ENCODE measurements at regions not wholly inside any gene's neighbourhood (a gene's known extent, or its start where the extent isn't known, plus 50 kb on each side); places are given as distances from the start of the nearest gene placed in this dataset.

- no peak for ATAC-seq
- TF ChIP-seq CTCF (IDR thresholded peaks at IDR 0.05), result no peak
- Histone ChIP-seq H3K4me1 (no peaks in the 10 kb centered on the region), H3K4me3 (no peak overlapping the region), H3K9me3 (no peaks in the 10 kb centered on the region), H3K27ac (no peak overlapping the region), H3K36me3 (no peaks in the 10 kb centered on the region), H3K27me3 (ENCODE audit: low read depth) (no peaks in the 10 kb centered on the region)
- intact Hi-C loops (cut with DNase I), result no loop called here
- DNase-seq, result no peak
Observed at GRCh38 chr5:133691448-133691847, 79.1 kb upstream of the FSTL4 start.

GRCh38 chr5:133690746-133691145, 78.4 kb upstream of the FSTL4 start:
- Histone ChIP-seq H3K9me3 (no peaks in the 10 kb centered on the region), H3K36me3 (no peaks in the 10 kb centered on the region), H3K27me3 (ENCODE audit: low read depth) (peaks cover 3% of the 10 kb centered on the region), H3K4me3 (no peak overlapping the region), H3K4me1 (no peaks in the 10 kb centered on the region), H3K27ac (no peak overlapping the region)
- DNase-seq, result no peak
- intact Hi-C loops (cut with DNase I), result no loop called here
- no peak for ATAC-seq
- no peak for TF ChIP-seq CTCF (IDR thresholded peaks at IDR 0.05)

GRCh38 chr5:133688391-133688790, 76.0 kb upstream of the FSTL4 start:
- ATAC-seq, result no peak
- H3K27ac ChIP-seq, result no peak overlapping the region
- TF ChIP-seq CTCF (IDR thresholded peaks at IDR 0.05), result no peak
- H3K4me1 ChIP-seq, result no peaks in the 10 kb centered on the region
- no peaks in the 10 kb centered on the region for H3K36me3 ChIP-seq
- intact Hi-C loops (cut with DNase I), result no loop called here
- H3K27me3 ChIP-seq (ENCODE audit: low read depth), result peaks cover 3% of the 10 kb centered on the region
- no peak overlapping the region for H3K4me3 ChIP-seq
- no peaks in the 10 kb centered on the region for H3K9me3 ChIP-seq
- DNase-seq, result no peak

- Histone ChIP-seq H3K9me3 (no peaks in the 10 kb centered on the region), H3K4me1 (no peaks in the 10 kb centered on the region), H3K36me3 (no peaks in the 10 kb centered on the region), H3K4me3 (no peak overlapping the region), H3K27me3 (ENCODE audit: low read depth) (peaks cover 3% of the 10 kb centered on the region), H3K27ac (no peak overlapping the region)
- intact Hi-C loops (cut with DNase I), result no loop called here
- no peak for ATAC-seq
- no peak for DNase-seq
- TF ChIP-seq CTCF (IDR thresholded peaks at IDR 0.05), result no peak
Observed at GRCh38 chr5:133687212-133688061, 75.1 kb upstream of the FSTL4 start.

GRCh38 chr5:133686566-133686965, 74.2 kb upstream of the FSTL4 start:
- Histone ChIP-seq H3K4me3 (no peak overlapping the region), H3K4me1 (no peaks in the 10 kb centered on the region), H3K27me3 (ENCODE audit: low read depth) (peaks cover 3% of the 10 kb centered on the region), H3K36me3 (no peaks in the 10 kb centered on the region), H3K9me3 (no peaks in the 10 kb centered on the region), H3K27ac (no peak overlapping the region)
- no peak for ATAC-seq
- no peak for TF ChIP-seq CTCF (IDR thresholded peaks at IDR 0.05)
- no peak for DNase-seq
- intact Hi-C loops (cut with DNase I), result no loop called here
